Neural crest cell (in vitro differentiated cells): ENCODE measurements at regions not wholly inside any gene's neighbourhood (a gene's known extent, or its start where the extent isn't known, plus 50 kb on each side); places are given as distances from the start of the nearest gene placed in this dataset.

Experiments used
- DNase-seq: peaks from one replicate; pipeline ENCODE4 v3.0.0; 2021; ENCODE audit warnings: low read depth, mixed read lengths, low spot score
- H3K27ac Mint-ChIP-seq: one replicate; pipeline ENCODE4 v1.8.0; 2021; ENCODE audit warnings: mild to moderate bottlenecking, mixed read lengths; ENCODE audit not compliant: unreplicated experiment
- H3K27me3 Mint-ChIP-seq: 2 replicates; pipeline ENCODE4 v1.8.0; 2021; ENCODE audit warnings: low read depth, mild to moderate bottlenecking, mixed read lengths
- H3K36me3 Mint-ChIP-seq: 2 replicates; pipeline ENCODE4 v1.8.0; 2021; ENCODE audit warnings: low read depth, mild to moderate bottlenecking, mixed read lengths
- H3K4me1 Mint-ChIP-seq: 2 replicates; pipeline ENCODE4 v1.8.0; 2021; ENCODE audit warnings: mixed read lengths
- H3K4me3 Mint-ChIP-seq: one replicate; pipeline ENCODE4 v1.8.0; 2021; ENCODE audit warnings: mild to moderate bottlenecking, mixed read lengths
- H3K9me3 Mint-ChIP-seq: 2 replicates; pipeline ENCODE4 v1.8.0; 2021; ENCODE audit warnings: mixed read lengths
- TF ChIP-seq, protein P1 (sequence below): fragments of 200-600 bp; sonication (generic); conservative IDR thresholded peaks from 2 replicates; pipeline ENCODE4 v1.5.0; 2021; ENCODE audit warnings: antibody characterized with exemption, mild to moderate bottlenecking

DNA sequence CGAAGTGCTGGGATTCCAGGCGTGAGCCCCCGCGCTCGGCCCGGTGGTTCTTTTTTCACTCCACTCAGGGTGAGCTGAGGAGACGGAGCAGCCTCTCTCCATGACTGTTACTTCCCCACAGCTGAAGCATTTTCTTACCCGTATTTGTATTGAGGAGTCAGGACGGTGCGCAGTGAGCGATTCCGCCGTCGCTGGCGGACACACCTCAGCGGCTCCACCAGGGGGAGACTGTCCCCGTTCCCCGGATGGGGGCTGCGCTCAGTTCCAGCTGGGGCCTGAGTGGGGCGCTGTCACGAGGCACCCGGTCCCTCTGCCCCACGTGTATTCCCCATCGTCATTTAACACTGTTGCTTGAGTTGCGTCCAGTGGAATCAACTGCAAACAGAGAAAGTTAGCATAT, 844.0 kb upstream of the FRG1 start:
- H3K4me1 Mint-ChIP-seq = no peaks in the 10 kb centered on the region
- H3K27me3 Mint-ChIP-seq = no peaks in the 10 kb centered on the region
- H3K27ac Mint-ChIP-seq = no peak overlapping the region
- H3K9me3 Mint-ChIP-seq = no peaks in the 10 kb centered on the region
- DNase-seq = no peak
- H3K4me3 Mint-ChIP-seq = no peak overlapping the region
- TF ChIP-seq, protein P1, sequence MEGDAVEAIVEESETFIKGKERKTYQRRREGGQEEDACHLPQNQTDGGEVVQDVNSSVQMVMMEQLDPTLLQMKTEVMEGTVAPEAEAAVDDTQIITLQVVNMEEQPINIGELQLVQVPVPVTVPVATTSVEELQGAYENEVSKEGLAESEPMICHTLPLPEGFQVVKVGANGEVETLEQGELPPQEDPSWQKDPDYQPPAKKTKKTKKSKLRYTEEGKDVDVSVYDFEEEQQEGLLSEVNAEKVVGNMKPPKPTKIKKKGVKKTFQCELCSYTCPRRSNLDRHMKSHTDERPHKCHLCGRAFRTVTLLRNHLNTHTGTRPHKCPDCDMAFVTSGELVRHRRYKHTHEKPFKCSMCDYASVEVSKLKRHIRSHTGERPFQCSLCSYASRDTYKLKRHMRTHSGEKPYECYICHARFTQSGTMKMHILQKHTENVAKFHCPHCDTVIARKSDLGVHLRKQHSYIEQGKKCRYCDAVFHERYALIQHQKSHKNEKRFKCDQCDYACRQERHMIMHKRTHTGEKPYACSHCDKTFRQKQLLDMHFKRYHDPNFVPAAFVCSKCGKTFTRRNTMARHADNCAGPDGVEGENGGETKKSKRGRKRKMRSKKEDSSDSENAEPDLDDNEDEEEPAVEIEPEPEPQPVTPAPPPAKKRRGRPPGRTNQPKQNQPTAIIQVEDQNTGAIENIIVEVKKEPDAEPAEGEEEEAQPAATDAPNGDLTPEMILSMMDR = no peak
- H3K36me3 Mint-ChIP-seq = no peaks in the 10 kb centered on the region

DNA sequence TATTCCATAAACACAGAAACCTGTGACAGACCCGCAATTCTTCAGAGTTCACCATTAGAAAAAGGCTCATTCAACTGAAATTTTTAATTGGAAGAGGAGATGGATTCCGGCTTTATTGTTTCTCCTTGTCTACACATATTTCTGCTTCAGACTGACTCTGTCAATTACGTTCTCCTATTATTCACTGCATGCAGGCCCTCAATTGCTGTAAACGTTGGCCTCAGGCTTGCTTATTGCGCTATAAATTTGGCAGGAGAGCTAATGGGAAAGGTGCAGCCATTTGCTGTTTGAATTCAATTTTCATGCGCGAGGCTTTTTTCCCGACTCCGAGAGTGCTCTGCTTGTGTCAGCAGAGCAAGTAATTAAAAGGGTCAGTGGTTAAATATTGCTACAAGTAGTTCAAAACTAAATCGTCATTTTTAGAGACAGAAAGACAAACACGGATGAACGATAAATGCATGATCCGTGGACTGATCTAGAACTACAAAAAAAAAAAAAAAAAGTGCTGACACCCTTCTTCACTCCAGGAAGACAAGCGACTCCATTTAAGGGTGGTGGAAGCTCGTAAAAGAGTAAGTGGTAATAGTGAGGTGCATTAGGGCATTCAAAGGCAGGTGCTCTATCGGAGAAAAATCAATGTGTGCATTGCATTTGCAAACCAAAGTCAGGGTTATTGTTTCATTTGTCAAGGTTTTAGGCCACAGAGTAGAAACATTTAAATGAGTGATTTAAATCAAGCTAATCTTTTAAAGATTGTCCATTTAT, 841.6 kb upstream of the FRG1 start:
- no peak overlapping the region for H3K4me3 Mint-ChIP-seq
- DNase-seq = no peak
- H3K27ac Mint-ChIP-seq = no peak overlapping the region
- no peaks in the 10 kb centered on the region for H3K4me1 Mint-ChIP-seq
- no peaks in the 10 kb centered on the region for H3K36me3 Mint-ChIP-seq
- H3K27me3 Mint-ChIP-seq = no peaks in the 10 kb centered on the region
- peaks cover 3% of the 10 kb centered on the region for H3K9me3 Mint-ChIP-seq
- TF ChIP-seq, protein P1 = no peak

DNA sequence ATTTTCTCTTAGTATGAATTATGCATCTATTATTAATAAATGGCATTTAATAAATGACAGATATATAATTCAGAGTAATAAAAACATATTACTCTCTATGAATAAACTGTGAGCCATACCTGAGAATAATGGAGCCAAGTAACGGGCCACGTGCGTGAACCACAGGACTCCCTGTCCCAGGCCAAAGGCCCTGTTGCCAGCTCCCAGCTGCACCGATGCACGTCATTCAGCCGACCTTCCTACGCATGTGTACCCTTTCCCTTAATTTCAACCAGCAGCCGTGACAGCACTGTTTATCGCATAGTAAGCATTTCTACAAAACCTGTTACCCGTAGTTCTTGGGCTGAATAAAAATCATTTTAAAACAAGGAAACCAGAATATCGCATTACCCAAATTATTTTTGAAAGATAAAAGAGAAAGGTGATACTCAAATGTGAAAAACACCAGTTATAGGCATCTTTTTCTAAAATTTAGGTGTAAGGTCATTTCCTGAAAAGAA, 827.2 kb upstream of the FRG1 start:
- Mint-ChIP-seq H3K9me3 (no peaks in the 10 kb centered on the region), H3K36me3 (no peaks in the 10 kb centered on the region), H3K27ac (no peak overlapping the region), H3K4me3 (no peak overlapping the region), H3K4me1 (no peaks in the 10 kb centered on the region), H3K27me3 (no peaks in the 10 kb centered on the region)
- TF ChIP-seq, protein P1 = no peak
- no peak for DNase-seq

DNA sequence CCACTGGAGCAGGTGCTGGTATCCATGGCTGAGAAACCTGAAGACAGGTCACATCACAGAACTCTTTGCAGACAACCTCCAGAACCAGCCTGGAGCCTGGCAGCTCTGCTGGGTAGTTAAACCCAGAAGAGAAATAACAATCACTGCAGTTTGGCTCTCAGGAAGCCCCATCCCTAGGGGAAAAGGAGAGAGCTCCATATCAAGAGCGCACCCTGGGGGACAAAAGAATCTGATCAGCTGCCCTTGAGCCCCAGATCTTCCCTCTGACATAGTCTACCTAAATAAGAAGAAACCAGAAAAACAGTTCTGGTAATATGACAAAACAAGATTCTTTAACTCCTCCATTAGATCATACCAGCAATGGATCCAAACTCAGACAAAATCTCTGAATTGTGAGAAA, 823.2 kb upstream of the FRG1 start:
- peaks cover 2% of the 10 kb centered on the region for H3K36me3 Mint-ChIP-seq
- no peak overlapping the region for H3K4me3 Mint-ChIP-seq
- DNase-seq = no peak
- TF ChIP-seq, protein P1 = no peak
- H3K9me3 Mint-ChIP-seq = peaks cover 8% of the 10 kb centered on the region
- H3K4me1 Mint-ChIP-seq = no peaks in the 10 kb centered on the region
- H3K27me3 Mint-ChIP-seq = no peaks in the 10 kb centered on the region
- H3K27ac Mint-ChIP-seq = no peak overlapping the region

DNA sequence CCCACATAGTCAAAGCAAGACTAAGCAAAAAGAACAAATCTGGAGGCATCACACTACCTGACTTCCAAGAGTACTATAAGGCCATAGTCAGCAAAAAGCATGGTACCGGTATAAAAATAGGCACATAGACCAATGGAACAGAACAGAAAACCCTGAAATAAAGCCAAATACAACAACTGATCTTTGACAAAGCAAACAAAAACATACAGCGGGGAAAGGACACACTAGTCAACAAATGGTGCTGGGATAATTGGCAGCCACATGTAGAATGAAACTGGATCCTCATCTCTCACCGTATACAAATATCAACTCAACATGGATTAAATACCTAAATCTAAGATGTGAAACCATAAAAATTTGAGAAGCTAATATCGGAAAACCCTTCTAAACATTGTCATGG, 819.3 kb upstream of the FRG1 start:
- Mint-ChIP-seq H3K27ac (peak overlapping the region; percentile 50), H3K9me3 (peaks cover 9% of the 10 kb centered on the region), H3K4me3 (no peak overlapping the region), H3K27me3 (no peaks in the 10 kb centered on the region), H3K36me3 (peaks cover 2% of the 10 kb centered on the region), H3K4me1 (no peaks in the 10 kb centered on the region)
- TF ChIP-seq, protein P1 = no peak
- no peak for DNase-seq
